ENCODE measurements at regions not wholly inside any gene's neighbourhood (a gene's known extent, or its start where the extent isn't known, plus 50 kb on each side); places are given as distances from the start of the nearest gene placed in this dataset.

DNA sequence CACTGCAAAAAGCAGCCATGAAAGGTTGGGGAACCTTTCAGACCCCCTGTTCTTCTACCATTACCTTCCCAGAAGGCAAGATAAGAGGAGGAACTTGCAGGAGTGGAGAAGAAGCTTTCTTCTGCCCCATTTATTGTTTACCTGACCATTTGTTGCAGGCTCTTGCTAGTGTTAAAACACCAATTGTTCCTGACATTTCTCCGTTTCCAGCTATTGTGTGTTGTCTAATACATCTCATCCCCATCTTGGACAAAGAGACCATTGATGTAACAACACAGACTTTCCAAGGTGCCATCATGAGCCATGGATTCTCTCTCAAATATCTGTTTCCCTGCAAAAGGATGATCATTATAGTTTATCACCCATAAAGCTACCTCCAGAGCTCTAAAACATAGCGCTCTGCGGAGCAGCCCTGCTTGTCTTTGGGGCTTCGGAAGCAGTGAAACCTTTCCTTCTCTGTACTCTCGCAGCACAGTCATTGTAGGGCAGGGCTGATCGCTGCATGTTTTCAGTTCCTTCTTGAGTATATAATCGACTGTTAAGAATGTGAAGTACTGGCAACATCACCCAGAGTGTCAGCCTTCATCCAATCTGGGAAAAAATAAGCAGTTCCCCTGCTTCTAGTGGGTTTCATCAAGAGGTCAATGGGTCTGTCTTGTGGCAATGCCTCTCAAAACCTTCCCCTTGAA, 680.0 kb downstream of the SEMA5A start:
- DNase-seq (ENCODE audit: low read depth, low spot score): no peak
- Histone ChIP-seq H3K36me3 (ENCODE audit: control insufficient read depth in 2 of 2, extremely low read depth in 1 of 2, insufficient read depth in 2 of 2, low read length in 2 of 2) (no peaks in the 10 kb centered on the region), H4K20me1 (ENCODE audit: control insufficient read depth, extremely low read depth, insufficient read depth, low read length) (no peaks in the 10 kb centered on the region), H3K79me2 (ENCODE audit: control insufficient read depth, insufficient read depth, low read length) (no peaks in the 10 kb centered on the region), H3K9ac (ENCODE audit: control insufficient read depth, extremely low read depth, insufficient read depth, low read length) (no peak overlapping the region), H3K4me1 (ENCODE audit: control insufficient read depth, extremely low read depth, insufficient read depth, low read length) (no peaks in the 10 kb centered on the region), H3K4me3 (ENCODE audit: control insufficient read depth in 2 of 3, extremely low read depth in 1 of 3, insufficient read depth in 2 of 3, low read depth in 1 of 3, low read length in 3 of 3) (no peak overlapping the region), H3K27ac (ENCODE audit: control insufficient read depth, insufficient read depth, low read length) (no peak overlapping the region), H3K9me1 (ENCODE audit: control insufficient read depth, extremely low read depth, insufficient read depth, low read length) (no peaks in the 10 kb centered on the region), H3K27me3 (ENCODE audit: control insufficient read depth, extremely low read depth, insufficient read depth, low read length) (no peaks in the 10 kb centered on the region), H3K9me3 (ENCODE audit: control insufficient read depth, low read depth, low read length) (no peaks in the 10 kb centered on the region), H2AFZ (ENCODE audit: control insufficient read depth, low read length) (no peak overlapping the region), H3K4me2 (ENCODE audit: control insufficient read depth, extremely low read depth, insufficient read depth, low read depth, low read length) (no peak overlapping the region)
- no peak for FAIRE-seq
- TF ChIP-seq EZH2 (IDR thresholded peaks at IDR 0.05; ENCODE audit: low read length): no peak
- TF ChIP-seq, protein P1, sequence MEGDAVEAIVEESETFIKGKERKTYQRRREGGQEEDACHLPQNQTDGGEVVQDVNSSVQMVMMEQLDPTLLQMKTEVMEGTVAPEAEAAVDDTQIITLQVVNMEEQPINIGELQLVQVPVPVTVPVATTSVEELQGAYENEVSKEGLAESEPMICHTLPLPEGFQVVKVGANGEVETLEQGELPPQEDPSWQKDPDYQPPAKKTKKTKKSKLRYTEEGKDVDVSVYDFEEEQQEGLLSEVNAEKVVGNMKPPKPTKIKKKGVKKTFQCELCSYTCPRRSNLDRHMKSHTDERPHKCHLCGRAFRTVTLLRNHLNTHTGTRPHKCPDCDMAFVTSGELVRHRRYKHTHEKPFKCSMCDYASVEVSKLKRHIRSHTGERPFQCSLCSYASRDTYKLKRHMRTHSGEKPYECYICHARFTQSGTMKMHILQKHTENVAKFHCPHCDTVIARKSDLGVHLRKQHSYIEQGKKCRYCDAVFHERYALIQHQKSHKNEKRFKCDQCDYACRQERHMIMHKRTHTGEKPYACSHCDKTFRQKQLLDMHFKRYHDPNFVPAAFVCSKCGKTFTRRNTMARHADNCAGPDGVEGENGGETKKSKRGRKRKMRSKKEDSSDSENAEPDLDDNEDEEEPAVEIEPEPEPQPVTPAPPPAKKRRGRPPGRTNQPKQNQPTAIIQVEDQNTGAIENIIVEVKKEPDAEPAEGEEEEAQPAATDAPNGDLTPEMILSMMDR (optimal IDR thresholded peaks at IDR 0.05 in 1 of 3, IDR thresholded peaks at IDR 0.05 in 1 of 3, conservative IDR thresholded peaks at IDR 0.05 in 1 of 3; ENCODE audit: extremely low read depth in 1 of 3, insufficient read depth in 2 of 3, low read length in 3 of 3): no peak
- dilution Hi-C loops (cut with MboI; ENCODE audit: extremely low pct_ligation_motif_present, low sequenced_read_pairs): no loop called here

DNA sequence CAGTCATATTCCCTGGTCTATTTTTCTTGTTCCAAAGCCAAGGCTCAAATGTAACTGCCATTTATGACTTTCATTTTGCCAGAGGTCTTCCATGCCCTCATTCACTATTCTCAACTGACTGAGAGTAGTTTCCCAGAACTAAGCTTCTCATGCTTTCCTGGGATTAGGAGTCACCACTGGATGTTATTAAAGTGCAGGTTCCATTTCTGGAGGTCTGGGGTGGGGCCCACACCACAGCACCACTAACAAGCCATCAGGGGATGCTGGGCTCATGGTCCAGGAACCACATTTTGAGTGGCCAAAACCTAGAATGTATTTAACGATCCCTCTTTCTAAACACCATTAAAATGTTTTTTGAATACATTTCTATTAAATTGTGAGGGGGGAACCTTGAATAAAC, 677.6 kb downstream of the SEMA5A start:
- Histone ChIP-seq H3K9me1 (ENCODE audit: control insufficient read depth, extremely low read depth, insufficient read depth, low read length) (no peaks in the 10 kb centered on the region), H3K27me3 (ENCODE audit: control insufficient read depth, extremely low read depth, insufficient read depth, low read length) (no peaks in the 10 kb centered on the region), H3K4me2 (ENCODE audit: control insufficient read depth, extremely low read depth, insufficient read depth, low read depth, low read length) (no peak overlapping the region), H4K20me1 (ENCODE audit: control insufficient read depth, extremely low read depth, insufficient read depth, low read length) (no peaks in the 10 kb centered on the region), H3K27ac (ENCODE audit: control insufficient read depth, insufficient read depth, low read length) (no peak overlapping the region), H3K36me3 (ENCODE audit: control insufficient read depth in 2 of 2, extremely low read depth in 1 of 2, insufficient read depth in 2 of 2, low read length in 2 of 2) (no peaks in the 10 kb centered on the region), H3K9me3 (ENCODE audit: control insufficient read depth, low read depth, low read length) (no peaks in the 10 kb centered on the region), H3K4me3 (ENCODE audit: control insufficient read depth in 2 of 3, extremely low read depth in 1 of 3, insufficient read depth in 2 of 3, low read depth in 1 of 3, low read length in 3 of 3) (no peak overlapping the region), H3K79me2 (ENCODE audit: control insufficient read depth, insufficient read depth, low read length) (no peaks in the 10 kb centered on the region), H3K9ac (ENCODE audit: control insufficient read depth, extremely low read depth, insufficient read depth, low read length) (no peak overlapping the region), H3K4me1 (ENCODE audit: control insufficient read depth, extremely low read depth, insufficient read depth, low read length) (no peaks in the 10 kb centered on the region), H2AFZ (ENCODE audit: control insufficient read depth, low read length) (no peak overlapping the region)
- FAIRE-seq: no peak
- dilution Hi-C loops (cut with MboI; ENCODE audit: extremely low pct_ligation_motif_present, low sequenced_read_pairs): no loop called here
- TF ChIP-seq, protein P1 (optimal IDR thresholded peaks at IDR 0.05 in 1 of 3, IDR thresholded peaks at IDR 0.05 in 1 of 3, conservative IDR thresholded peaks at IDR 0.05 in 1 of 3; ENCODE audit: extremely low read depth in 1 of 3, insufficient read depth in 2 of 3, low read length in 3 of 3): no peak
- TF ChIP-seq EZH2 (IDR thresholded peaks at IDR 0.05; ENCODE audit: low read length): no peak
- no peak for DNase-seq (ENCODE audit: low read depth, low spot score)

Measured in keratinocyte (primary cell).